HUDEP-2 (cell line): ENCODE measurements at regions not wholly inside any gene's neighbourhood (a gene's known extent, or its start where the extent isn't known, plus 50 kb on each side); places are given as distances from the start of the nearest gene placed in this dataset.
"Not testable (repeated sequence)": the region's sequence is repeated elsewhere in the genome, so short reads cannot be mapped to it uniquely, and the experiment has no call there.

Experiments used
- DNase-seq, 76 experiments: peaks; one replicate each; lab custom pipeline; 2025; ENCODE audit not compliant: unreplicated experiment in 76 of 76; lab: John Stamatoyannopoulos, UW

GRCh38 chr5:20940786-20941185 lies 952.8 kb upstream of the CDH18 start:
- DNase-seq = not testable (repeated sequence)

- not testable (repeated sequence) for DNase-seq
Observed at GRCh38 chr5:20890936-20891335, 902.9 kb upstream of the CDH18 start.

GRCh38 chr5:20875726-20876125 lies 887.7 kb upstream of the CDH18 start:
- not testable (repeated sequence) for DNase-seq

- DNase-seq = not testable (repeated sequence)
Observed at GRCh38 chr5:20865892-20866291, 877.9 kb upstream of the CDH18 start.

GRCh38 chr5:20833081-20833627 lies 845.2 kb upstream of the CDH18 start:
- no peak for DNase-seq

GRCh38 chr5:20832204-20833080 lies 844.4 kb upstream of the CDH18 start:
- no peak for DNase-seq

- not testable (repeated sequence) for DNase-seq
Observed at GRCh38 chr5:20825951-20826350, 838.0 kb upstream of the CDH18 start.

- not testable (repeated sequence) for DNase-seq
Observed at GRCh38 chr5:20797216-20797615, 809.2 kb upstream of the CDH18 start.

GRCh38 chr5:20784755-20785154 lies 796.8 kb upstream of the CDH18 start:
- not testable (repeated sequence) for DNase-seq

GRCh38 chr5:20783484-20783883 lies 795.5 kb upstream of the CDH18 start:
- not testable (repeated sequence) for DNase-seq

GRCh38 chr5:20771338-20771737 lies 783.3 kb upstream of the CDH18 start:
- not testable (repeated sequence) for DNase-seq

GRCh38 chr5:20765074-20765473 lies 777.1 kb upstream of the CDH18 start:
- not testable (repeated sequence) for DNase-seq

- DNase-seq = not testable (repeated sequence)
Observed at GRCh38 chr5:20759459-20759858, 771.5 kb upstream of the CDH18 start.

GRCh38 chr5:20752179-20752578 lies 764.2 kb upstream of the CDH18 start:
- not testable (repeated sequence) for DNase-seq

- not testable (repeated sequence) for DNase-seq
Observed at GRCh38 chr5:20735715-20736114, 747.7 kb upstream of the CDH18 start.

GRCh38 chr5:20732223-20732622 lies 744.2 kb upstream of the CDH18 start:
- DNase-seq = not testable (repeated sequence)

- not testable (repeated sequence) for DNase-seq
Observed at GRCh38 chr5:20721286-20721685, 733.3 kb upstream of the CDH18 start.

GRCh38 chr5:20711520-20712155 lies 723.6 kb upstream of the CDH18 start:
- DNase-seq = not testable (repeated sequence)

- not testable (repeated sequence) for DNase-seq
Observed at GRCh38 chr5:20707634-20708033, 719.6 kb upstream of the CDH18 start.

- no peak for DNase-seq
Observed at GRCh38 chr5:20694121-20694520, 706.1 kb upstream of the CDH18 start.

- no peak for DNase-seq
Observed at GRCh38 chr5:20692913-20693312, 704.9 kb upstream of the CDH18 start.
